Thyroid gland (tissue), 4 donors: ENCODE measurements at regions not wholly inside any gene's neighbourhood (a gene's known extent, or its start where the extent isn't known, plus 50 kb on each side); places are given as distances from the start of the nearest gene placed in this dataset.

Experiments
- DNase-seq, 2 donors: peaks; one replicate each; pipeline ENCODE4 v3.0.0-alpha.2; 2019
- H3K27ac ChIP-seq, 3 donors: fragments of 200-600 bp; sonication (generic); 1 replicate in 2 of 3; 2 replicates in 1 of 3; pipeline ENCODE4 v1.5.1; 2016 to 2019; ENCODE audit warnings: mild to moderate bottlenecking in 1 of 3, moderate library complexity in 1 of 3
- H3K27me3 ChIP-seq: fragments of 200-600 bp; sonication (generic); one replicate; pipeline ENCODE4 v1.5.1; 2019
- H3K36me3 ChIP-seq, 2 donors: fragments of 200-600 bp; sonication (generic); one replicate each; pipeline ENCODE4 v1.5.1; 2016 to 2019
- H3K4me1 ChIP-seq, 2 donors: fragments of 200-600 bp; sonication (generic); one replicate each; pipeline ENCODE4 v1.5.1; 2017 to 2019
- H3K4me3 ChIP-seq, 3 donors: fragments of 200-600 bp; sonication (generic); replicated peaks in 1 of 3; 1 replicate in 2 of 3; 2 replicates in 1 of 3; pipeline ENCODE4 v1.5.1; 2016; ENCODE audit warnings: mild to moderate bottlenecking in 1 of 3
- H3K9me3 ChIP-seq: fragments of 200-600 bp; sonication (generic); one replicate; pipeline ENCODE4 v1.5.1; 2017
- CTCF ChIP-seq, 6 experiments: fragments of 200-600 bp in 3 of 6; fragments of 450-650 bp in 3 of 6; sonication (generic) in 3 of 6; IDR thresholded peaks; one replicate each; pipeline ENCODE4 v1.5.1; 2016 to 2019; ENCODE audit warnings: antibody characterized with exemption in 6 of 6, mild to moderate bottlenecking in 2 of 6, inconsistent platforms in 1 of 6, moderate library complexity in 1 of 6
- POLR2A ChIP-seq, 2 donors: fragments of 450-650 bp; IDR thresholded peaks; one replicate each; pipeline ENCODE4 v1.6.1; 2017; ENCODE audit warnings: antibody characterized with exemption in 2 of 2, mild to moderate bottlenecking in 2 of 2, moderate library complexity in 1 of 2
- WGBS, 2 donors: methylation state at CpG; one replicate each; pipeline ENCODE4 v1.1.5; 2017; 5-methylcytosine and 5-hydroxymethylcytosine counted together
- intact Hi-C: fragments of 100-400 bp; cut with DNase I; formaldehyde crosslinking; loops from one replicate; pipeline ENCODE4 v1.15.1; 2023

- no peak for TF ChIP-seq CTCF (IDR thresholded peaks at IDR 0.05)
- TF ChIP-seq POLR2A (IDR thresholded peaks at IDR 0.05): no peak
- H3K4me1 ChIP-seq: no peaks in the 10 kb centered on the region
- WGBS, 2 donors: 75% methylated on average over 2 of the region's 2 CpGs
- no peaks in the 10 kb centered on the region for H3K36me3 ChIP-seq
- DNase-seq: no peak
- H3K27ac ChIP-seq: no peak overlapping the region
- H3K9me3 ChIP-seq: no peaks in the 10 kb centered on the region
- H3K4me3 ChIP-seq: no peak overlapping the region
- H3K27me3 ChIP-seq: no peaks in the 10 kb centered on the region
- intact Hi-C loops: no loop called here
Measured at GRCh38 chr13:73189362-73189761, 130.6 kb downstream of the KLF5 start.

GRCh38 chr13:73187106-73187505 is 128.3 kb downstream of the KLF5 start:
- Histone ChIP-seq H3K27me3 (no peaks in the 10 kb centered on the region), H3K4me1 (no peaks in the 10 kb centered on the region)
- no peak for DNase-seq

GRCh38 chr13:73179650-73180274 is 121.0 kb downstream of the KLF5 start:
- Histone ChIP-seq H3K4me1 (no peaks in the 10 kb centered on the region), H3K4me3 (no peak overlapping the region), H3K36me3 (no peaks in the 10 kb centered on the region), H3K9me3 (no peaks in the 10 kb centered on the region), H3K27me3 (no peaks in the 10 kb centered on the region), H3K27ac (no peak overlapping the region)
- DNase-seq: no peak
- intact Hi-C loops: no loop called here
- whole genome bisulfite sequencing, 2 donors: 93 to 94% methylated on average over 6 of the region's 6 CpGs
- no peak for TF ChIP-seq POLR2A (IDR thresholded peaks at IDR 0.05)
- no peak for TF ChIP-seq CTCF (IDR thresholded peaks at IDR 0.05)

More at GRCh38 chr13:73187106-73187505, 128.3 kb downstream of the KLF5 start:
- no peak for TF ChIP-seq POLR2A (IDR thresholded peaks at IDR 0.05)
- no peak for TF ChIP-seq CTCF (IDR thresholded peaks at IDR 0.05)
- intact Hi-C loops: no loop called here
- no peaks in the 10 kb centered on the region for H3K9me3 ChIP-seq
- no peak overlapping the region for H3K4me3 ChIP-seq
- H3K27ac ChIP-seq: no peak overlapping the region
- H3K36me3 ChIP-seq: no peaks in the 10 kb centered on the region
- WGBS, 2 donors: 92 to 96% methylated on average over 4 of the region's 4 CpGs

GRCh38 chr13:73177916-73178565 is 119.2 kb downstream of the KLF5 start:
- intact Hi-C loops: no loop called here
- no peak overlapping the region for H3K4me3 ChIP-seq
- H3K27ac ChIP-seq: no peak overlapping the region
- H3K27me3 ChIP-seq: no peaks in the 10 kb centered on the region
- no peaks in the 10 kb centered on the region for H3K9me3 ChIP-seq
- H3K4me1 ChIP-seq: no peaks in the 10 kb centered on the region
- no peak for DNase-seq
- 90 to 94% methylated on average over 3 of the region's 3 CpGs for WGBS, 2 donors
- no peak for TF ChIP-seq POLR2A (IDR thresholded peaks at IDR 0.05)
- TF ChIP-seq CTCF (IDR thresholded peaks at IDR 0.05): no peak
- no peaks in the 10 kb centered on the region for H3K36me3 ChIP-seq

GRCh38 chr13:73177017-73177416 is 118.2 kb downstream of the KLF5 start:
- no peak overlapping the region for H3K27ac ChIP-seq
- H3K36me3 ChIP-seq: no peaks in the 10 kb centered on the region
- TF ChIP-seq POLR2A (IDR thresholded peaks at IDR 0.05): no peak
- no peak for TF ChIP-seq CTCF (IDR thresholded peaks at IDR 0.05)
- 88 to 95% methylated on average over 1 of the region's 1 CpG for WGBS, 2 donors
- no peaks in the 10 kb centered on the region for H3K27me3 ChIP-seq
- no peaks in the 10 kb centered on the region for H3K9me3 ChIP-seq
- H3K4me1 ChIP-seq: no peaks in the 10 kb centered on the region
- DNase-seq: no peak
- no peak overlapping the region for H3K4me3 ChIP-seq
- intact Hi-C loops: no loop called here
